ENCODE measurements at regions not wholly inside any gene's neighbourhood (a gene's known extent, or its start where the extent isn't known, plus 50 kb on each side); places are given as distances from the start of the nearest gene placed in this dataset.
"Not testable (repeated sequence)": the region's sequence is repeated elsewhere in the genome, so short reads cannot be mapped to it uniquely, and the experiment has no call there.

GRCh38 chr6:40135491-40136072 lies 201.3 kb upstream of the MOCS1 start:
- Histone ChIP-seq H3K27ac (ENCODE audit: low read depth, low read length) (no peak overlapping the region), H3K9me3 (ENCODE audit: control insufficient read depth in 2 of 3, low read length in 3 of 3) (no peaks in the 10 kb centered on the region), H3K27me3 (ENCODE audit: control insufficient read depth in 2 of 2, insufficient read depth in 2 of 2, low read length in 2 of 2) (no peaks in the 10 kb centered on the region), H3K36me3 (ENCODE audit: control insufficient read depth in 2 of 3, insufficient read depth in 3 of 3, low read length in 3 of 3) (no peaks in the 10 kb centered on the region), H3K4me3 (ENCODE audit: low read length) (no peak overlapping the region), H3K4me1 (ENCODE audit: control insufficient read depth in 2 of 2, insufficient read depth in 2 of 2, low read length in 2 of 2) (no peaks in the 10 kb centered on the region)
- H3K27ac Mint-ChIP-seq: no peak overlapping the region
- no peak for ATAC-seq
- no peak overlapping the region for H3K4me3 Mint-ChIP-seq
- no peaks in the 10 kb centered on the region for H3K36me3 Mint-ChIP-seq
- ChIA-PET CTCF (no interaction called here), POLR2A (no interaction called here)
- H3K9me3 Mint-ChIP-seq: peaks cover 0 to 12% (median 0%) of the 10 kb centered on the region in 11 donors
- H3K27me3 Mint-ChIP-seq: peaks cover 0 to 7% (median 4%) of the 10 kb centered on the region in 5 donors
- intact Hi-C loops (cut with micrococcal nuclease): no loop called here
- no peaks in the 10 kb centered on the region for H3K4me1 Mint-ChIP-seq
- no peak for DNase-seq

DNA sequence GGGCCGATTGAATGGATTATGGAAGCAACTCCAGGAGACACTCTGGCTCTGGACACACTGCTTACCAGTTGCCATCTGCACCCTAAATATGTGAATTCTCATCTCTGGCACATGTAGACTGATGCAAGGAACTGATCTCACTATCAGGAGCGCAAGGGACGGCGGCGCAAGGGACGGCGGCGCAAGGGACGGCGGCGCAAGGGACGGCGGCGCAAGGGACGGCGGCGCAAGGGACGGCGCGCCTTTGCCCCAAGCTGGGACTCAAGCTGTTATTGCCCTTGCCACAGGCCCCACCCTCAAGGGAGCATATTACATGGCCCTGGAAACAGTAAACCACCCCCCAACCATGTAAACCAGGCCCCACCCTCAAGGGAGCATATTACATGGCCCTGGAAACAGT lies 199.7 kb upstream of the MOCS1 start:
- POLR2A ChIA-PET; intact Hi-C loops (cut with micrococcal nuclease); CTCF ChIA-PET; H3K27ac ChIP-seq (ENCODE audit: low read depth, low read length); H3K27me3 ChIP-seq (ENCODE audit: control insufficient read depth in 2 of 2, insufficient read depth in 2 of 2, low read length in 2 of 2); H3K4me3 Mint-ChIP-seq; H3K4me3 ChIP-seq (ENCODE audit: low read length); H3K4me1 Mint-ChIP-seq; H3K9me3 ChIP-seq (ENCODE audit: control insufficient read depth in 2 of 3, low read length in 3 of 3); ATAC-seq; H3K36me3 Mint-ChIP-seq; H3K27ac Mint-ChIP-seq; DNase-seq; H3K4me1 ChIP-seq (ENCODE audit: control insufficient read depth in 2 of 2, insufficient read depth in 2 of 2, low read length in 2 of 2); H3K36me3 ChIP-seq (ENCODE audit: control insufficient read depth in 2 of 3, insufficient read depth in 3 of 3, low read length in 3 of 3): not testable (repeated sequence)
- Mint-ChIP-seq H3K9me3 (peaks cover 0 to 16% (median 0%) of the 10 kb centered on the region in 11 donors), H3K27me3 (peaks cover 0 to 13% (median 3%) of the 10 kb centered on the region in 5 donors)

GRCh38 chr6:40131675-40132074 lies 197.4 kb upstream of the MOCS1 start:
- Histone ChIP-seq H3K9me3 (ENCODE audit: control insufficient read depth in 2 of 3, low read length in 3 of 3) (no peaks in the 10 kb centered on the region), H3K36me3 (ENCODE audit: control insufficient read depth in 2 of 3, insufficient read depth in 3 of 3, low read length in 3 of 3) (no peaks in the 10 kb centered on the region), H3K4me1 (ENCODE audit: control insufficient read depth in 2 of 2, insufficient read depth in 2 of 2, low read length in 2 of 2) (no peaks in the 10 kb centered on the region), H3K4me3 (ENCODE audit: low read length) (no peak overlapping the region), H3K27ac (ENCODE audit: low read depth, low read length) (no peak overlapping the region), H3K27me3 (ENCODE audit: control insufficient read depth in 2 of 2, insufficient read depth in 2 of 2, low read length in 2 of 2) (no peaks in the 10 kb centered on the region)
- Mint-ChIP-seq H3K4me1 (no peaks in the 10 kb centered on the region), H3K4me3 (no peak overlapping the region), H3K36me3 (no peaks in the 10 kb centered on the region), H3K9me3 (peaks cover 0 to 13% (median 4%) of the 10 kb centered on the region in 11 donors), H3K27me3 (peaks cover 0 to 8% (median 3%) of the 10 kb centered on the region in 5 donors), H3K27ac (no peak overlapping the region)
- no peak for DNase-seq
- ChIA-PET CTCF (no interaction called here), POLR2A (no interaction called here)
- intact Hi-C loops (cut with micrococcal nuclease): no loop called here
- ATAC-seq: no peak

GRCh38 chr6:40128127-40128526 lies 193.9 kb upstream of the MOCS1 start:
- Mint-ChIP-seq H3K36me3 (no peaks in the 10 kb centered on the region), H3K27me3 (peaks cover 0 to 8% (median 8%) of the 10 kb centered on the region in 5 donors), H3K9me3 (peaks cover 0 to 4% (median 0%) of the 10 kb centered on the region in 11 donors), H3K4me3 (no peak overlapping the region), H3K4me1 (no peaks in the 10 kb centered on the region), H3K27ac (no peak overlapping the region)
- Histone ChIP-seq H3K9me3 (ENCODE audit: control insufficient read depth in 2 of 3, low read length in 3 of 3) (no peaks in the 10 kb centered on the region), H3K4me3 (ENCODE audit: low read length) (no peak overlapping the region), H3K27me3 (ENCODE audit: control insufficient read depth in 2 of 2, insufficient read depth in 2 of 2, low read length in 2 of 2) (no peaks in the 10 kb centered on the region), H3K27ac (ENCODE audit: low read depth, low read length) (no peak overlapping the region), H3K36me3 (ENCODE audit: control insufficient read depth in 2 of 3, insufficient read depth in 3 of 3, low read length in 3 of 3) (no peaks in the 10 kb centered on the region), H3K4me1 (ENCODE audit: control insufficient read depth in 2 of 2, insufficient read depth in 2 of 2, low read length in 2 of 2) (no peaks in the 10 kb centered on the region)
- ChIA-PET POLR2A (no interaction called here), CTCF (no interaction called here)
- intact Hi-C loops (cut with micrococcal nuclease): no loop called here
- ATAC-seq (no peak), DNase-seq (no peak)

- ATAC-seq: no peak
- intact Hi-C loops (cut with micrococcal nuclease): no loop called here
- CTCF ChIA-PET: no interaction called here
- Mint-ChIP-seq H3K36me3 (no peaks in the 10 kb centered on the region), H3K4me1 (no peaks in the 10 kb centered on the region), H3K27me3 (peaks cover 0 to 8% (median 8%) of the 10 kb centered on the region in 5 donors), H3K27ac (no peak overlapping the region), H3K9me3 (peaks cover 0 to 4% (median 0%) of the 10 kb centered on the region in 11 donors), H3K4me3 (no peak overlapping the region)
- H3K27ac ChIP-seq (ENCODE audit: low read depth, low read length): no peak overlapping the region
- no peaks in the 10 kb centered on the region for H3K9me3 ChIP-seq (ENCODE audit: control insufficient read depth in 2 of 3, low read length in 3 of 3)
- no peaks in the 10 kb centered on the region for H3K36me3 ChIP-seq (ENCODE audit: control insufficient read depth in 2 of 3, insufficient read depth in 3 of 3, low read length in 3 of 3)
- no peak for DNase-seq
- no peaks in the 10 kb centered on the region for H3K4me1 ChIP-seq (ENCODE audit: control insufficient read depth in 2 of 2, insufficient read depth in 2 of 2, low read length in 2 of 2)
- no peak overlapping the region for H3K4me3 ChIP-seq (ENCODE audit: low read length)
- H3K27me3 ChIP-seq (ENCODE audit: control insufficient read depth in 2 of 2, insufficient read depth in 2 of 2, low read length in 2 of 2): no peaks in the 10 kb centered on the region
- POLR2A ChIA-PET: no interaction called here
Measured at GRCh38 chr6:40125680-40126394, 191.6 kb upstream of the MOCS1 start.

- no peak overlapping the region for H3K4me3 Mint-ChIP-seq
- peaks cover 0 to 8% (median 3%) of the 10 kb centered on the region in 5 donors for H3K27me3 Mint-ChIP-seq
- H3K4me1 Mint-ChIP-seq: no peaks in the 10 kb centered on the region
- no peaks in the 10 kb centered on the region for H3K9me3 ChIP-seq (ENCODE audit: control insufficient read depth in 2 of 3, low read length in 3 of 3)
- POLR2A ChIA-PET: no interaction called here
- H3K4me1 ChIP-seq (ENCODE audit: control insufficient read depth in 2 of 2, insufficient read depth in 2 of 2, low read length in 2 of 2): no peaks in the 10 kb centered on the region
- CTCF ChIA-PET: no interaction called here
- H3K9me3 Mint-ChIP-seq: peaks cover 0 to 4% (median 0%) of the 10 kb centered on the region in 11 donors
- no peaks in the 10 kb centered on the region for H3K36me3 Mint-ChIP-seq
- intact Hi-C loops (cut with micrococcal nuclease): no loop called here
- H3K36me3 ChIP-seq (ENCODE audit: control insufficient read depth in 2 of 3, insufficient read depth in 3 of 3, low read length in 3 of 3): no peaks in the 10 kb centered on the region
- H3K27ac Mint-ChIP-seq: no peak overlapping the region
- no peaks in the 10 kb centered on the region for H3K27me3 ChIP-seq (ENCODE audit: control insufficient read depth in 2 of 2, insufficient read depth in 2 of 2, low read length in 2 of 2)
- ATAC-seq: no peak
- H3K4me3 ChIP-seq (ENCODE audit: low read length): no peak overlapping the region
- H3K27ac ChIP-seq (ENCODE audit: low read depth, low read length): no peak overlapping the region
- no peak for DNase-seq
Measured at GRCh38 chr6:40124924-40125323, 190.7 kb upstream of the MOCS1 start.

- H3K27me3 Mint-ChIP-seq: peaks cover 0 to 22% (median 15%) of the 10 kb centered on the region in 5 donors
- no peaks in the 10 kb centered on the region for H3K36me3 ChIP-seq (ENCODE audit: control insufficient read depth in 2 of 3, insufficient read depth in 3 of 3, low read length in 3 of 3)
- no peak overlapping the region for H3K4me3 ChIP-seq (ENCODE audit: low read length)
- H3K4me3 Mint-ChIP-seq: no peak overlapping the region
- peaks cover 0 to 1% (median 0%) of the 10 kb centered on the region in 11 donors for H3K9me3 Mint-ChIP-seq
- H3K27me3 ChIP-seq (ENCODE audit: control insufficient read depth in 2 of 2, insufficient read depth in 2 of 2, low read length in 2 of 2): no peaks in the 10 kb centered on the region
- no peaks in the 10 kb centered on the region for H3K36me3 Mint-ChIP-seq
- no peaks in the 10 kb centered on the region for H3K4me1 Mint-ChIP-seq
- no peaks in the 10 kb centered on the region for H3K4me1 ChIP-seq (ENCODE audit: control insufficient read depth in 2 of 2, insufficient read depth in 2 of 2, low read length in 2 of 2)
- ATAC-seq (no peak), DNase-seq (no peak)
- no peak overlapping the region for H3K27ac ChIP-seq (ENCODE audit: low read depth, low read length)
- ChIA-PET POLR2A (no interaction called here), CTCF (no interaction called here)
- intact Hi-C loops (cut with micrococcal nuclease): no loop called here
- H3K9me3 ChIP-seq (ENCODE audit: control insufficient read depth in 2 of 3, low read length in 3 of 3): no peaks in the 10 kb centered on the region
- H3K27ac Mint-ChIP-seq: no peak overlapping the region
Measured at GRCh38 chr6:40116832-40117231, 182.6 kb upstream of the MOCS1 start.
